T-cell (primary cell): ENCODE measurements at regions not wholly inside any gene's neighbourhood (a gene's known extent, or its start where the extent isn't known, plus 50 kb on each side); places are given as distances from the start of the nearest gene placed in this dataset.

Experiments
- ATAC-seq, 4 experiments: fragments of 200-7000 bp in 3 of 4; fragments of 150-1000 bp in 1 of 4; cut with Tn5 transposase; replicated peaks in 1 of 4; 1 replicate in 3 of 4; 2 replicates in 1 of 4; pipeline ENCODE4 v1.10.0; 2021; ENCODE audit warnings: moderate library complexity in 3 of 4, mild to moderate bottlenecking in 2 of 4, moderate number of reproducible peaks in 1 of 4
- CTCF ChIA-PET, 2 donors: fragments of 300-600 bp; sonication (Branson Sonifier 250); formaldehyde crosslinking; loops; one replicate each; lab custom pipeline; 2022; ENCODE audit warnings: antibody characterized with exemption in 2 of 2; lab: Charles Lee
- POLR2A ChIA-PET, 2 donors: fragments of 300-600 bp; sonication (Branson Sonifier 250); formaldehyde crosslinking; loops; one replicate each; lab custom pipeline; 2022; ENCODE audit warnings: antibody characterized with exemption in 2 of 2; lab: Charles Lee
- DNase-seq, 35 experiments: peaks; one replicate each; pipeline versions ENCODE4 v3.0.0 to v3.0.0-alpha.2; 2013 to 2023
- H3K27ac ChIP-seq: one replicate; pipeline ENCODE4 v1.5.1; 2013; ENCODE audit warnings: low read length
- H3K27me3 ChIP-seq, 2 experiments: replicated peaks in 1 of 2; 1 replicate in 1 of 2; 2 replicates in 1 of 2; pipeline versions ENCODE4 v1.6.1 to v1.7.0; 2013; ENCODE audit warnings: low read length in 1 of 2, mixed read lengths in 1 of 2; ENCODE audit not compliant: control insufficient read depth in 2 of 2, insufficient read depth in 2 of 2; ENCODE audit errors: extremely low read depth in 1 of 2
- H3K36me3 ChIP-seq, 2 donors: 1 replicate in 1 of 2; 2 replicates in 1 of 2; pipeline versions ENCODE4 v1.6.1 to v1.7.0; 2013; ENCODE audit warnings: low read length in 1 of 2; ENCODE audit not compliant: control insufficient read depth in 2 of 2, insufficient read depth in 1 of 2; ENCODE audit errors: extremely low read depth in 1 of 2
- H3K4me1 ChIP-seq, 2 experiments: 1 replicate in 1 of 2; 2 replicates in 1 of 2; pipeline versions ENCODE4 v1.6.1 to v1.7.0; 2013; ENCODE audit warnings: low read length in 2 of 2, mixed read lengths in 1 of 2; ENCODE audit not compliant: insufficient read depth in 2 of 2, control insufficient read depth in 1 of 2; ENCODE audit errors: extremely low read depth in 1 of 2
- H3K4me3 ChIP-seq, 2 donors: 1 replicate in 1 of 2; 2 replicates in 1 of 2; pipeline versions ENCODE4 v1.5.1 to v1.7.0; 2013; ENCODE audit warnings: mild to moderate bottlenecking in 2 of 2, low read length in 1 of 2, moderate library complexity in 1 of 2; ENCODE audit not compliant: control insufficient read depth in 1 of 2; ENCODE audit errors: extremely low read depth in 1 of 2
- H3K9me3 ChIP-seq: 2 replicates; pipeline ENCODE4 v1.7.0; 2013
- H3K27ac Mint-ChIP-seq, 2 donors: one replicate each; pipeline ENCODE4 v1.8.0; 2020 to 2021; ENCODE audit warnings: mild to moderate bottlenecking in 2 of 2, mixed read lengths in 2 of 2
- H3K27me3 Mint-ChIP-seq, 2 donors: one replicate each; pipeline ENCODE4 v1.8.0; 2021 to 2022; ENCODE audit warnings: mixed read lengths in 2 of 2
- H3K36me3 Mint-ChIP-seq: one replicate; pipeline ENCODE4 v1.8.0; 2021; ENCODE audit warnings: mixed read lengths
- H3K4me1 Mint-ChIP-seq, 3 donors: one replicate each; pipeline ENCODE4 v1.8.0; 2020 to 2022; ENCODE audit warnings: mixed read lengths in 3 of 3, mild to moderate bottlenecking in 1 of 3
- H3K4me3 Mint-ChIP-seq, 3 donors: one replicate each; pipeline ENCODE4 v1.8.0; 2020 to 2022; ENCODE audit warnings: mild to moderate bottlenecking in 3 of 3, mixed read lengths in 3 of 3, moderate library complexity in 3 of 3
- H3K9me3 Mint-ChIP-seq, 3 donors: one replicate each; pipeline ENCODE4 v1.8.0; 2020 to 2022; ENCODE audit warnings: mixed read lengths in 3 of 3
- WGBS: methylation state at CpG from one replicate; pipeline ENCODE4 v1.1.5; 2013; ENCODE audit warnings: missing lambda C conversion rate; ENCODE audit not compliant: insufficient coverage; 5-methylcytosine and 5-hydroxymethylcytosine counted together

DNA sequence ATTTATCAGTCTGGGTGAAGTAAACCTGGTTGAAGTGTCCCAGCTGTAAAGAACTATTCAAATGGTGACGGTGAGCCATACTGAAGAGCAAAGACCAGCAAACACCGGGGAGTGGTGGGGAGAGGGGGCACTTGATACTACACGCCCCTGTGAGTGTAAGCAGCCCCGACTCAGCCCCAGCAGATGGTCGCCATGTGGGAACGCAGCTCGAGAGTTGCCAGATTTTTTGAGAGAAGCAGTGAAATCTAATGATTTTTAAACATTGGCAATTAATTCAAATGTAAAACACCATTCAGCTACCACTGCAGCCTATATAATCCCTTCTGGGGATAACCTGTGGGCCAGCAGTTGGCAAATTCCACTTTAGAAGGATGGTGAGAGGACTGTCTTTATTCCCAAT lies 1386.9 kb upstream of the WWC1 start:
- ChIA-PET POLR2A (no interaction called here), CTCF (no interaction called here)
- DNase-seq (no peak), ATAC-seq (no peak)
- H3K27me3 Mint-ChIP-seq: no peaks in the 10 kb centered on the region
- WGBS: 73% methylated on average over 7 of the region's 7 CpGs
- no peaks in the 10 kb centered on the region for H3K27me3 ChIP-seq
- no peak overlapping the region for H3K27ac ChIP-seq
- H3K36me3 Mint-ChIP-seq: no peaks in the 10 kb centered on the region
- peaks cover 0 to 7% (median 2%) of the 10 kb centered on the region in 3 donors for H3K9me3 Mint-ChIP-seq
- H3K4me1 ChIP-seq: no peaks in the 10 kb centered on the region
- no peak overlapping the region for H3K27ac Mint-ChIP-seq
- no peaks in the 10 kb centered on the region for H3K9me3 ChIP-seq
- no peaks in the 10 kb centered on the region for H3K36me3 ChIP-seq
- H3K4me3 ChIP-seq: no peak overlapping the region
- no peaks in the 10 kb centered on the region for H3K4me1 Mint-ChIP-seq
- H3K4me3 Mint-ChIP-seq: no peak overlapping the region

DNA sequence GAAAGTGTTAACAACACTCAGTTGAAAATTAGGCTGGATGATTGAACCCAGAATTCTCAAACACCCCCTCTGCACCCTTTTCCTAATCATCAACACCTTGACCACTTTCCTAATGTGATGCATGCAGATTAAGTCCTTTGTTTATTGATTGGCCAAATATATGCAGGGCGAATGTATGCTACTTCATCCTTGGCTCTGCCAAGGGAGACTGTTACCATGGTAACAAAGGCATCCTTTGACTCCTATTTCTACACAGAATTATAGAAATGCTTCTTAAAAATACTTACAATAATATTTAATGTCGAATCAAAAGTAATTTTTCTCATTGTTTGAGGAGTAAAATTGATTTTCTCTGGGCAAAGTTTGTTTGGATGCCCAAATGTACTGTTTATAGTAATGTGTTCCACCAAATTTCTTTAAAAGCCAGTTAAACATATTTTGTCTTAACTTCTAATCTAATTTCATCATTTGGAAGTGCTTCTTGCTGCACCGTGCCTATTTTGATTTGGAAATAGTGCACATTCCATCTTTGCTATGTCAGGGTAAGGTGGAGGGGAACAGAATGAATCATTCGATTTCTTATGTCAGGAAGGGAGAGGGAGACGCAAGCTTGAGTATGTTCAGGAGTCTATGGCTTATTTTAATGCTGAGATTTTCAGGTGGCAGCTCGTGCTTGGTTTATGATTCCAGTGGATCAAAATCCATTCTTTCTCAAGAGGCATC lies 1384.3 kb upstream of the WWC1 start:
- ATAC-seq: no peak
- ChIA-PET POLR2A (no interaction called here), CTCF (no interaction called here)
- Histone ChIP-seq H3K9me3 (no peaks in the 10 kb centered on the region), H3K27me3 (no peaks in the 10 kb centered on the region), H3K36me3 (no peaks in the 10 kb centered on the region), H3K27ac (no peak overlapping the region), H3K4me1 (no peaks in the 10 kb centered on the region), H3K4me3 (no peak overlapping the region)
- no peak overlapping the region for H3K27ac Mint-ChIP-seq
- no peaks in the 10 kb centered on the region for H3K36me3 Mint-ChIP-seq
- no peaks in the 10 kb centered on the region for H3K27me3 Mint-ChIP-seq
- no peaks in the 10 kb centered on the region for H3K4me1 Mint-ChIP-seq
- no peak for DNase-seq
- WGBS: no CpG with 5 or more reads among the region's 6 CpGs
- H3K4me3 Mint-ChIP-seq: no peak overlapping the region
- H3K9me3 Mint-ChIP-seq: peaks cover 0 to 4% (median 4%) of the 10 kb centered on the region in 3 donors

DNA sequence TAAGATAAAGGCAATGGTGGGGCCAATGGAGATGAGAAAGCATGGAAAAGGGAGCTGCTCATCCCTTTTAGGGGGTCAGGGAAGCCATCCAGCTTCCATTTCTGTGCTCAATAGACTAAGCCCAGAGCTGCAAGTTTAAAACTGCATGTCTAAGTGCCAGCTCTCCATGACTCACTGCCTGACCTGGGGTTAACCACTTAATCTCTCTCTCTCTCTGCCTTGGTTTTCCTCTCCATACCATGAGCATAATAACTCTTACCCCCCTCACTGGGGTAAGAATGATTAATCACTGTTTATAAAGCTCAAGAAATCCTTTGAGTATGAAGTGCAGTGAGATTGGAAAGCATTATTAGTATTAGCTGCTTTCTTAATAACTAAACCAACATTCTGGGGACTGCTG lies 1382.4 kb upstream of the WWC1 start:
- ATAC-seq (no peak), DNase-seq (no peak)
- H3K27ac Mint-ChIP-seq: no peak overlapping the region
- H3K36me3 Mint-ChIP-seq: no peaks in the 10 kb centered on the region
- no peak overlapping the region for H3K27ac ChIP-seq
- CTCF ChIA-PET: no interaction called here
- H3K27me3 ChIP-seq: no peaks in the 10 kb centered on the region
- H3K4me1 Mint-ChIP-seq: no peaks in the 10 kb centered on the region
- POLR2A ChIA-PET: no interaction called here
- no peaks in the 10 kb centered on the region for H3K36me3 ChIP-seq
- H3K4me1 ChIP-seq: no peaks in the 10 kb centered on the region
- no peaks in the 10 kb centered on the region for H3K27me3 Mint-ChIP-seq
- no peaks in the 10 kb centered on the region for H3K9me3 ChIP-seq
- peaks cover 2 to 4% (median 4%) of the 10 kb centered on the region in 3 donors for H3K9me3 Mint-ChIP-seq
- no peak overlapping the region for H3K4me3 ChIP-seq
- no peak overlapping the region for H3K4me3 Mint-ChIP-seq

DNA sequence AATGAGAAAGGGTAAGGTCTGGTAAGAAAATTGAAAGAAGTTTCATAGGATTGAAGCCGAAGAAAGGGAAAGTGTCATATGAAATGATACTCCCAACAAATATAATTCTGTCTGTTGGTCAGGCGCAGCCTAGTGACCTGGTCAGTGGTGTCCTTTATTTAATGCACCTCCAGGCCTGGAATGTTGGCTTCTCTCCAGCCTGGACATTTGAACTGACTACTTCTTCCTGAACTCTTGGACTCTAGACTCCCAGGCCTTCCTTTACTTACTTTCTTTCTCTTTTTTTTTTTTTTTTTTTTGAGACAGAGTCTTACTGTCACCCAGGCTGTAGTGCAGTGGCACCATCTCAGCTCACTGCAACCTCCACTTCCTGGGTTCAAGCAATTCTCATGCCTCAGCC lies 1381.5 kb upstream of the WWC1 start:
- POLR2A ChIA-PET: no interaction called here
- CTCF ChIA-PET: no interaction called here
- H3K36me3 ChIP-seq: no peaks in the 10 kb centered on the region
- WGBS: no CpG with 5 or more reads among the region's 2 CpGs
- DNase-seq: no peak
- Mint-ChIP-seq H3K27ac (no peak overlapping the region), H3K9me3 (peaks cover 0 to 4% (median 2%) of the 10 kb centered on the region in 3 donors), H3K4me1 (no peaks in the 10 kb centered on the region), H3K27me3 (no peaks in the 10 kb centered on the region), H3K4me3 (no peak overlapping the region), H3K36me3 (no peaks in the 10 kb centered on the region)
- no peak overlapping the region for H3K4me3 ChIP-seq
- no peaks in the 10 kb centered on the region for H3K9me3 ChIP-seq
- H3K27me3 ChIP-seq: no peaks in the 10 kb centered on the region
- no peak overlapping the region for H3K27ac ChIP-seq
- no peak for ATAC-seq
- H3K4me1 ChIP-seq: no peaks in the 10 kb centered on the region

DNA sequence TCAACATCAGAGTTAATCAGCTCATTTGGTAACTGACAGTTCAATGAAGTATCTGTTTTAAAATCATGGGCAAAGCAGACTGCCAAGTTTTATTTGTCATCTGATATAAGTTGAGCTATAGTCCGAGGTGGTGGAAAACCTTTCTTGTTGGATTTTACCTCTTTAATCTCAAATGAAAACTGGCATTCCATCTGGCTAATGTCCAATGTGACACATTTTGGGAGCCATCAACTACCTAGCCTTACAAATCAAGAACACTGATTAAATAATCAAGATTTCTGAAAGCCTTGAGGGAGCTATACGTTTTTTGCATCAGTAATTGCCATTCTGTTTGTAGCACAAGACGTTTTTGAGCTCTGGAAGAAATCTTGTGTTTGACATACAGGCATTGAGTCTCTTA lies 1380.5 kb upstream of the WWC1 start:
- CTCF ChIA-PET: no interaction called here

DNA sequence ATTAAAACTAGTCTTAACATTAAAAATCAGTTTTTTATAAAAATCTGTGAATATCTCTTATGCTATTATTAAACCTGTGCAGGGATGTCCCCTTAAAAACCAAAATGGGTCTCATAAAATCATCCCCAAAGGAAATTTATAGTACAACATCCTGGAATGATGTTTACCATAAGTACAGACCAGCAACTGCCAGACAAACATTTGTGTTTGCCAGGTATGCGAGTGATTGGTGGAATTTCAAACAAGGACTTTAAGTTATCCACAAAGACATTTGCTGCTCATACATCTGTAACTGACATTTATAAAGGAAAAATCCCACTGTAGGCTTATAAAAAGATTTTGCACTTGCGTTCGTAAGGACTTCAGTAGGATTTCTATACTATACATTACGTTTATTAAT lies 1375.4 kb upstream of the WWC1 start:
- WGBS: 100% methylated on average over 1 of the region's 4 CpGs
- ATAC-seq: no peak

More for the DNA sequence above, 1380.5 kb upstream of the WWC1 start:
- DNase-seq: no peak
- no peaks in the 10 kb centered on the region for H3K36me3 ChIP-seq
- Mint-ChIP-seq H3K27ac (no peak overlapping the region), H3K9me3 (peaks cover 0 to 4% (median 2%) of the 10 kb centered on the region in 3 donors), H3K36me3 (no peaks in the 10 kb centered on the region), H3K27me3 (no peaks in the 10 kb centered on the region), H3K4me3 (no peak overlapping the region), H3K4me1 (no peaks in the 10 kb centered on the region)
- H3K27ac ChIP-seq: no peak overlapping the region
- WGBS: no CpG with 5 or more reads among the region's 3 CpGs
- POLR2A ChIA-PET: no interaction called here
- H3K9me3 ChIP-seq: no peaks in the 10 kb centered on the region
- H3K27me3 ChIP-seq: no peaks in the 10 kb centered on the region
- no peak for ATAC-seq
- no peaks in the 10 kb centered on the region for H3K4me1 ChIP-seq
- no peak overlapping the region for H3K4me3 ChIP-seq

More for the DNA sequence above, 1375.4 kb upstream of the WWC1 start:
- Mint-ChIP-seq H3K9me3 (peaks cover 4 to 12% (median 10%) of the 10 kb centered on the region in 3 donors), H3K27ac (no peak overlapping the region), H3K4me1 (no peaks in the 10 kb centered on the region), H3K36me3 (no peaks in the 10 kb centered on the region), H3K27me3 (no peaks in the 10 kb centered on the region), H3K4me3 (no peak overlapping the region)
- no peaks in the 10 kb centered on the region for H3K4me1 ChIP-seq
- H3K27me3 ChIP-seq: no peaks in the 10 kb centered on the region
- no peaks in the 10 kb centered on the region for H3K36me3 ChIP-seq
- no peaks in the 10 kb centered on the region for H3K9me3 ChIP-seq
- DNase-seq: no peak
- H3K4me3 ChIP-seq: no peak overlapping the region
- H3K27ac ChIP-seq: no peak overlapping the region
- POLR2A ChIA-PET: interaction anchor here in 1 of 2 donors (0.5 kb wide), 1 partner anchor 120 kb away, joined by 3 read pairs; no protein-coding TSS in a partner anchor
- CTCF ChIA-PET: no interaction called here
